H1 (cell line): ENCODE measurements at regions not wholly inside any gene's neighbourhood (a gene's known extent, or its start where the extent isn't known, plus 50 kb on each side); places are given as distances from the start of the nearest gene placed in this dataset.

ENCODE experiments used
- CTCF ChIA-PET: fragments of 300-600 bp; sonication (Branson Sonifier 250); formaldehyde crosslinking; loops from one replicate; lab custom pipeline; 2021; ENCODE audit not compliant: partially characterized antibody; lab: Charles Lee
- POLR2A ChIA-PET: fragments of 300-600 bp; sonication (Branson Sonifier 250); formaldehyde crosslinking; loops from one replicate; lab custom pipeline; 2021; ENCODE audit warnings: inconsistent platforms; ENCODE audit not compliant: partially characterized antibody; lab: Charles Lee
- DNase-seq, 2 experiments: peaks; one replicate each; pipeline versions ENCODE4 v3.0.0 to v3.0.0-alpha.2; 2010 to 2022; ENCODE audit warnings: low spot score in 2 of 2, low read depth in 1 of 2, mixed read lengths in 1 of 2
- FAIRE-seq: peaks from 2 replicates; lab custom pipeline; 2011; peaks lifted over from hg19 to GRCh38; lab: Jason Lieb, UNC
- H2AFZ ChIP-seq: 2 replicates; pipeline ENCODE4 v1.8.1; 2012; ENCODE audit warnings: low read length, inconsistent platforms
- H2AK5ac ChIP-seq: 2 replicates; pipeline ENCODE4 v1.6.1; 2013; ENCODE audit warnings: low read depth, low read length
- H2BK120ac ChIP-seq: replicated peaks from 2 replicates; pipeline ENCODE3; 2013; ENCODE audit warnings: low read depth, low read length, inconsistent platforms
- H2BK12ac ChIP-seq: 2 replicates; pipeline ENCODE4 v1.6.1; 2013; ENCODE audit warnings: low read depth, low read length
- H2BK15ac ChIP-seq: 2 replicates; pipeline ENCODE4 v1.6.1; 2013; ENCODE audit warnings: low read length
- H2BK20ac ChIP-seq: 2 replicates; pipeline ENCODE4 v1.6.1; 2013; ENCODE audit warnings: low read length
- H2BK5ac ChIP-seq: 2 replicates; pipeline ENCODE4 v1.6.1; 2013; ENCODE audit warnings: low read depth, low read length
- H3K14ac ChIP-seq: 2 replicates; pipeline ENCODE4 v1.6.1; 2013; ENCODE audit warnings: inconsistent platforms; ENCODE audit not compliant: insufficient read length
- H3K18ac ChIP-seq: 2 replicates; pipeline ENCODE4 v1.6.1; 2013; ENCODE audit warnings: low read length; ENCODE audit errors: extremely low read depth
- H3K23ac ChIP-seq: 2 replicates; pipeline ENCODE4 v1.6.1; 2013; ENCODE audit warnings: inconsistent platforms; ENCODE audit not compliant: insufficient read length
- H3K23me2 ChIP-seq: 2 replicates; pipeline ENCODE4 v1.6.1; 2013; ENCODE audit warnings: low read depth, low read length
- H3K27ac ChIP-seq: 2 replicates; pipeline ENCODE4 v1.6.1; 2011; ENCODE audit warnings: low read depth, low read length, inconsistent platforms
- H3K27me3 ChIP-seq, 4 experiments: replicated peaks in 1 of 4; 1 replicate in 1 of 4; 2 replicates in 3 of 4; pipeline versions ENCODE4 v1.6.1 to v1.8.1; 2011 to 2013; ENCODE audit warnings: low read length in 3 of 4, mild to moderate bottlenecking in 3 of 4, inconsistent platforms in 2 of 4, mixed read lengths in 2 of 4, moderate library complexity in 1 of 4; ENCODE audit not compliant: control insufficient read depth in 3 of 4, insufficient read depth in 3 of 4; ENCODE audit errors: extremely low read depth in 1 of 4
- H3K36me3 ChIP-seq, 4 experiments: 2 replicates each; pipeline versions ENCODE4 v1.6.1 to v1.8.1; 2011 to 2013; ENCODE audit warnings: mild to moderate bottlenecking in 4 of 4, low read length in 3 of 4, moderate library complexity in 2 of 4, control low read depth in 1 of 4, inconsistent platforms in 1 of 4; ENCODE audit not compliant: insufficient read depth in 4 of 4, control insufficient read depth in 2 of 4
- H3K4ac ChIP-seq: replicated peaks from 2 replicates; pipeline ENCODE3; 2013; ENCODE audit warnings: low read length, low read depth, mixed read lengths, inconsistent platforms; ENCODE audit not compliant: insufficient read length
- H3K4me1 ChIP-seq, 4 experiments: replicated peaks in 1 of 4; 1 replicate in 1 of 4; 2 replicates in 3 of 4; pipeline versions ENCODE4 v1.6.1 to v1.8.1; 2011 to 2013; ENCODE audit warnings: low read length in 3 of 4, inconsistent platforms in 2 of 4, mixed read lengths in 1 of 4; ENCODE audit not compliant: insufficient read depth in 4 of 4, control insufficient read depth in 3 of 4
- H3K4me2 ChIP-seq, 2 experiments: 2 replicates each; pipeline versions ENCODE4 v1.6.1 to v1.8.1; 2011 to 2013; ENCODE audit warnings: low read depth in 2 of 2, low read length in 2 of 2, control low read depth in 1 of 2, inconsistent platforms in 1 of 2, mild to moderate bottlenecking in 1 of 2; ENCODE audit not compliant: insufficient read depth in 1 of 2
- H3K4me3 ChIP-seq, 4 experiments: fragments of 200-600, 300-600 bp in 1 of 4; sonication (generic), shearing (Covaris generic), sonication (Bioruptor Twin) in 1 of 4; 2 replicates each; pipeline versions ENCODE4 v1.5.1 to v1.8.1; 2011 to 2016; ENCODE audit warnings: low read length in 4 of 4, low read depth in 3 of 4, control low read depth in 2 of 4, inconsistent platforms in 2 of 4, mild to moderate bottlenecking in 2 of 4, mixed read lengths in 1 of 4, moderate library complexity in 1 of 4; ENCODE audit not compliant: insufficient read depth in 2 of 4; ENCODE audit errors: extremely low read depth in 1 of 4
- H3K56ac ChIP-seq: replicated peaks from 2 replicates; pipeline ENCODE3; 2013; ENCODE audit warnings: low read depth, mild to moderate bottlenecking, mixed read lengths, low read length, inconsistent platforms; ENCODE audit not compliant: insufficient read length
- H3K79me1 ChIP-seq: 2 replicates; pipeline ENCODE4 v1.6.1; 2013; ENCODE audit warnings: low read depth, low read length, control low read depth
- H3K79me2 ChIP-seq, 2 experiments: 2 replicates each; pipeline versions ENCODE4 v1.6.1 to v1.8.1; 2012 to 2013; ENCODE audit warnings: low read length in 2 of 2, mild to moderate bottlenecking in 2 of 2, inconsistent platforms in 1 of 2; ENCODE audit not compliant: insufficient read depth in 2 of 2, control insufficient read depth in 1 of 2
- H3K9ac ChIP-seq, 4 experiments: replicated peaks in 1 of 4; 1 replicate in 1 of 4; 2 replicates in 3 of 4; pipeline versions ENCODE4 v1.6.1 to v1.8.1; 2011 to 2013; ENCODE audit warnings: low read depth in 3 of 4, low read length in 3 of 4, control low read depth in 2 of 4, mild to moderate bottlenecking in 2 of 4, moderate library complexity in 2 of 4, inconsistent platforms in 1 of 4; ENCODE audit errors: extremely low read depth in 1 of 4
- H3K9me3 ChIP-seq, 2 experiments: 2 replicates each; pipeline versions ENCODE4 v1.6.1 to v1.8.1; 2012 to 2013; ENCODE audit warnings: mild to moderate bottlenecking in 2 of 2, moderate library complexity in 2 of 2, control low read depth in 1 of 2, inconsistent platforms in 1 of 2, low read depth in 1 of 2, low read length in 1 of 2, mixed read lengths in 1 of 2; ENCODE audit not compliant: insufficient read depth in 2 of 2
- H4K20me1 ChIP-seq, 2 experiments: replicated peaks in 1 of 2; 2 replicates each; pipeline versions ENCODE3 to v1.8.1; 2011 to 2013; ENCODE audit warnings: inconsistent platforms in 2 of 2, low read length in 2 of 2, mild to moderate bottlenecking in 1 of 2; ENCODE audit not compliant: insufficient read depth in 2 of 2, control insufficient read depth in 1 of 2
- H4K5ac ChIP-seq: 2 replicates; pipeline ENCODE4 v1.6.1; 2013; ENCODE audit warnings: low read length, low read depth, mixed read lengths, inconsistent platforms; ENCODE audit not compliant: insufficient read length
- H4K8ac ChIP-seq: 2 replicates; pipeline ENCODE4 v1.8.0; 2013; ENCODE audit warnings: mild to moderate bottlenecking, moderate library complexity, low read length, inconsistent platforms; ENCODE audit not compliant: insufficient read depth; ENCODE audit errors: extremely low read depth
- H4K91ac ChIP-seq: replicated peaks from 2 replicates; pipeline ENCODE3; 2013; ENCODE audit warnings: low read length, mixed read lengths, inconsistent platforms; ENCODE audit not compliant: insufficient read length
- BACH1 ChIP-seq: IDR thresholded peaks from 2 replicates; pipeline ENCODE4 v1.6.1; 2012; ENCODE audit warnings: low read length, improper control_type of control experiment
- BRCA1 ChIP-seq: IDR thresholded peaks from 2 replicates; pipeline ENCODE4 v1.6.1; 2012; ENCODE audit warnings: low read depth, low read length, improper control_type of control experiment
- CBX8 ChIP-seq: fragments of 300-800, 300-1000 bp; sonication (generic); IDR thresholded peaks from 2 replicates; pipeline ENCODE4 v1.7.1; 2016; ENCODE audit warnings: low read depth, low read length, borderline replicate concordance
- GABPA ChIP-seq: IDR thresholded peaks from 2 replicates; pipeline ENCODE4 v1.6.1; 2011; ENCODE audit warnings: mild to moderate bottlenecking, low read length, moderate library complexity, borderline replicate concordance; ENCODE audit not compliant: insufficient read depth
- HDAC6 ChIP-seq: IDR thresholded peaks from one replicate; pipeline ENCODE4 v1.7.1; 2012; ENCODE audit warnings: low read depth, mild to moderate bottlenecking, inconsistent platforms, low read length, moderate library complexity
- JUND ChIP-seq: IDR thresholded peaks from 2 replicates; pipeline ENCODE4 v1.6.1; 2011; ENCODE audit warnings: mild to moderate bottlenecking, improper control_type of control experiment, low read length
- POLR2A ChIP-seq, 2 experiments: IDR thresholded peaks; 1 replicate in 1 of 2; 2 replicates in 1 of 2; pipeline ENCODE4 v1.6.1; 2011; ENCODE audit warnings: low read depth in 2 of 2, low read length in 2 of 2, mild to moderate bottlenecking in 2 of 2; ENCODE audit errors: control extremely low read depth in 1 of 2
- SIN3A ChIP-seq, 2 experiments: IDR thresholded peaks in 1 of 2; conservative IDR thresholded peaks in 1 of 2; 2 replicates each; pipeline ENCODE4 v1.6.1; 2011 to 2012; ENCODE audit warnings: low read length in 2 of 2, improper control_type of control experiment in 1 of 2, low read depth in 1 of 2, mild to moderate bottlenecking in 1 of 2
- SP1 ChIP-seq: IDR thresholded peaks from 2 replicates; pipeline ENCODE4 v1.6.1; 2011; ENCODE audit warnings: low read depth, low read length
- SUZ12 ChIP-seq: fragments of 200-600 bp; sonication (generic); IDR thresholded peaks from 2 replicates; pipeline ENCODE4 v1.6.1; 2012; ENCODE audit warnings: mild to moderate bottlenecking, inconsistent platforms, low read length, moderate library complexity, mixed read lengths
- WGBS, 2 experiments: shearing (Covaris generic) in 1 of 2; methylation state at CpG; one replicate each; pipeline versions ENCODE4 v1.1.6 to v1.1.7; 2013 to 2015; ENCODE audit warnings: low lambda C conversion rate in 2 of 2, mixed read lengths in 2 of 2, inconsistent platforms in 1 of 2, low coverage in 1 of 2, missing lambda C conversion rate in 1 of 2; ENCODE audit not compliant: insufficient replicate concordance in 2 of 2, insufficient coverage in 1 of 2, insufficient read length in 1 of 2; ENCODE audit errors: extremely low coverage in 1 of 2, missing lambda C conversion rate in 1 of 2; 5-methylcytosine and 5-hydroxymethylcytosine counted together
- TF ChIP-seq, protein P1 (sequence below): IDR thresholded peaks from 2 replicates; pipeline ENCODE4 v1.6.1; 2012; ENCODE audit warnings: inconsistent platforms

GRCh38 chr9:111144741-111145140 is 106.5 kb upstream of the LPAR1 start:
- POLR2A ChIA-PET: no interaction called here
- no peak overlapping the region for H3K23ac ChIP-seq
- no peak overlapping the region for H3K9ac ChIP-seq
- DNase-seq: no peak
- H2BK20ac ChIP-seq: no peak overlapping the region
- H2BK15ac ChIP-seq: no peak overlapping the region
- H3K14ac ChIP-seq: no peak overlapping the region
- no peak overlapping the region for H2BK12ac ChIP-seq
- WGBS, 2 experiments: 97% methylated on average over 3 of the region's 3 CpGs; no CpG with 5 or more reads in 1 of the 2 experiments
- H3K79me1 ChIP-seq: no peaks in the 10 kb centered on the region
- H3K79me2 ChIP-seq: no peaks in the 10 kb centered on the region
- no peak overlapping the region for H2AFZ ChIP-seq
- H4K91ac ChIP-seq: no peak overlapping the region
- no peak overlapping the region for H3K56ac ChIP-seq
- no peaks in the 10 kb centered on the region for H4K20me1 ChIP-seq
- H4K8ac ChIP-seq: no peak overlapping the region
- no peaks in the 10 kb centered on the region for H3K23me2 ChIP-seq
- H2BK5ac ChIP-seq: no peak overlapping the region
- no peak overlapping the region for H3K4ac ChIP-seq
- H3K4me1 ChIP-seq: no peaks in the 10 kb centered on the region
- no peak overlapping the region for H4K5ac ChIP-seq
- no peaks in the 10 kb centered on the region for H3K9me3 ChIP-seq
- no peak overlapping the region for H2BK120ac ChIP-seq
- no peak overlapping the region for H3K4me3 ChIP-seq
- no peak overlapping the region for H3K18ac ChIP-seq
- no peak for FAIRE-seq
- no peak overlapping the region for H3K27ac ChIP-seq
- TF ChIP-seq BRCA1 (no peak), SUZ12 (no peak), CBX8 (no peak), JUND (no peak), POLR2A (IDR thresholded peaks at IDR 0.05; ENCODE audit: control extremely low read depth in 1 of 2, low read depth in 2 of 2, low read length in 2 of 2) (no peak), BACH1 (no peak), SIN3A (conservative IDR thresholded peaks at IDR 0.05 in 1 of 2, IDR thresholded peaks at IDR 0.05 in 1 of 2; ENCODE audit: low read depth in 1 of 2, low read length in 2 of 2) (no peak), SP1 (no peak), GABPA (no peak), HDAC6 (no peak)
- TF ChIP-seq, protein P1, sequence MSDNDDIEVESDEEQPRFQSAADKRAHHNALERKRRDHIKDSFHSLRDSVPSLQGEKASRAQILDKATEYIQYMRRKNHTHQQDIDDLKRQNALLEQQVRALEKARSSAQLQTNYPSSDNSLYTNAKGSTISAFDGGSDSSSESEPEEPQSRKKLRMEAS: no peak
- TF ChIP-seq, all 59 proteins: peak for 0
- Histone ChIP-seq H3K36me3 (no peaks in the 10 kb centered on the region), H3K4me2 (no peak overlapping the region), H2AK5ac (no peak overlapping the region), H3K27me3 (no peaks in the 10 kb centered on the region)
- CTCF ChIA-PET: no interaction called here
